NCI-H446 (cell line): ENCODE measurements at regions not wholly inside any gene's neighbourhood (a gene's known extent, or its start where the extent isn't known, plus 50 kb on each side); places are given as distances from the start of the nearest gene placed in this dataset.

Experiments
- DNase-seq, 2 experiments: peaks; one replicate each; lab custom pipeline; 2025; lab: John Stamatoyannopoulos, UW

- DNase-seq, result no peak
Observed at GRCh38 chr11:70627219-70627618, 228.9 kb downstream of the CTTN start.

GRCh38 chr11:70628176-70628854 lies 230.0 kb downstream of the CTTN start:
- no peak for DNase-seq

- DNase-seq, result no peak
Observed at GRCh38 chr11:70628855-70629844, 230.8 kb downstream of the CTTN start.

- DNase-seq, result no peak
Observed at GRCh38 chr11:70630068-70630467, 231.7 kb downstream of the CTTN start.

- no peak for DNase-seq
Observed at GRCh38 chr11:70630816-70631623, 232.7 kb downstream of the CTTN start.

GRCh38 chr11:70631624-70632047 lies 233.3 kb downstream of the CTTN start:
- DNase-seq, result no peak

GRCh38 chr11:70633610-70634009 lies 235.3 kb downstream of the CTTN start:
- DNase-seq, result no peak

GRCh38 chr11:70636659-70637058 lies 238.3 kb downstream of the CTTN start:
- no peak for DNase-seq

- no peak for DNase-seq
Observed at GRCh38 chr11:70637186-70637800, 239.0 kb downstream of the CTTN start.

GRCh38 chr11:70637949-70638583 lies 239.7 kb downstream of the CTTN start:
- DNase-seq, result no peak

GRCh38 chr11:70640408-70640807 lies 242.1 kb downstream of the CTTN start:
- DNase-seq, result no peak

GRCh38 chr11:70641369-70641768 lies 243.0 kb downstream of the CTTN start:
- no peak for DNase-seq

GRCh38 chr11:70642266-70642665 lies 243.9 kb downstream of the CTTN start:
- no peak for DNase-seq

GRCh38 chr11:70643642-70644041 lies 245.3 kb downstream of the CTTN start:
- DNase-seq, result no peak

- DNase-seq, result no peak
Observed at GRCh38 chr11:70644343-70645060, 246.2 kb downstream of the CTTN start.

GRCh38 chr11:70645537-70645936 lies 247.2 kb downstream of the CTTN start:
- DNase-seq, result no peak

- no peak for DNase-seq
Observed at GRCh38 chr11:70646272-70647049, 248.1 kb downstream of the CTTN start.

GRCh38 chr11:70647188-70648166 lies 249.1 kb downstream of the CTTN start:
- no peak for DNase-seq
